ENCODE measurements at regions not wholly inside any gene's neighbourhood (a gene's known extent, or its start where the extent isn't known, plus 50 kb on each side); places are given as distances from the start of the nearest gene placed in this dataset.

- H3K79me2 ChIP-seq (ENCODE audit: insufficient read depth, low read length), result no peaks in the 10 kb centered on the region
- no peak overlapping the region for H3K27ac ChIP-seq (ENCODE audit: extremely low read length, insufficient read depth, low read length)
- H3K4me3 ChIP-seq (replicated peaks in 1 of 3; ENCODE audit: insufficient read depth in 1 of 3, low read depth in 2 of 3, low read length in 3 of 3), result no peak overlapping the region
- POLR2A ChIA-PET, result no interaction called here
- intact Hi-C loops (cut with micrococcal nuclease; ENCODE audit: unreplicated experiment), result no loop called here
- H3K27me3 ChIP-seq (ENCODE audit: control insufficient read depth in 1 of 2, insufficient read depth in 2 of 2, low read length in 2 of 2), result peaks cover 0 to 11% of the 10 kb centered on the region in 2 experiments; a peak in 2 of 5 replicates
- ATAC-seq, result peak; percentile 77
- H3K36me3 ChIP-seq (replicated peaks in 1 of 2; ENCODE audit: control insufficient read depth in 1 of 2, insufficient read depth in 2 of 2, low read length in 2 of 2), result no peaks in the 10 kb centered on the region
- DNase-seq (ENCODE audit: low spot score), result peak; percentile 12
- peak overlapping the region; percentile 34; the same call in 1 of the 2 replicates for H3K4me2 ChIP-seq (ENCODE audit: low read depth, low read length)
- BruUV-seq (replicated peaks), result no TSS peak
- H4K20me1 ChIP-seq (ENCODE audit: insufficient read depth, low read length), result no peaks in the 10 kb centered on the region
- in situ Hi-C loops (cut with HindIII; ENCODE audit: extremely low pct_ligation_motif_present, low pct_unique_long_range_greater_than_20kb), result no loop called here
- TF ChIP-seq ZNF354B (CRISPR knock-in tag; IDR thresholded peaks at IDR 0.05) (no peak), CEBPB (IDR thresholded peaks at IDR 0.05; ENCODE audit: borderline replicate concordance, low read depth, low read length) (peak; percentile 45; the same call in 1 of the 2 replicates), SRSF1 (optimal IDR thresholded peaks at IDR 0.05; ENCODE audit: low read depth, low read length) (no peak)
- no peak overlapping the region for H2AFZ ChIP-seq (ENCODE audit: low read length)
- no peaks in the 10 kb centered on the region for H3K9me3 ChIP-seq (ENCODE audit: low read length)
- FAIRE-seq, result peak; percentile 42
- CTCF ChIA-PET (ENCODE audit: low intra/inter-chr PET ratio, low total read pairs), result no interaction called here
- 2% methylated on average over 8 of the region's 8 CpGs for WGBS (ENCODE audit: low lambda C conversion rate)
- H3K4me1 ChIP-seq (ENCODE audit: insufficient read depth, low read length), result peaks cover 13% of the 10 kb centered on the region
- no peak overlapping the region for H3K9ac ChIP-seq (ENCODE audit: insufficient read depth, low read depth, low read length)
Observed at GRCh38 chr5:68673106-68673822, 420.6 kb upstream of the SLC30A5 start.

DNA sequence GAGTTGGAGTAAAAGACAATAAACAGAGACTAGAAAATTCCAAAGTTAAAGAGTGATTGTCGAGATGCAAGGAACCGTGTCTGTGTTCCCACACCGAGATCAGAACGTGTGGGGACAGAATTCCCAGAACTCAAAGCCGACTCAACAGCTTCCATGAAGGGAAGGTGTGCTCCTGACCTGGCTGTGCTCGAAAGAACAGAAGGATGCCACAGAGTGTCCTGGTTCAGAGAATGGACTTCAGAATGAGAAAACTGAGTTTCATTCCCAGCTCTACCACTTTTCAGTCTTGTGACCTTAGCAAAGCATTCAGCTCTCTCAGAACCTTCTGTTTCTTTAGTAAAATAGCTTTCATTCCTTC, 420.0 kb upstream of the SLC30A5 start:
- no peak for TF ChIP-seq CBX5 (CRISPR knock-in tag; IDR thresholded peaks at IDR 0.05; ENCODE audit: borderline replicate concordance)
- TF ChIP-seq RFX3 (CRISPR knock-in tag; IDR thresholded peaks at IDR 0.05), result no peak
- no peak for TF ChIP-seq POLR2AphosphoS5 (IDR thresholded peaks at IDR 0.05; ENCODE audit: low read depth, low read length)
- no peak for TF ChIP-seq E2F5 (CRISPR knock-in tag; conservative IDR thresholded peaks at IDR 0.05)
- TF ChIP-seq CEBPG (CRISPR knock-in tag; IDR thresholded peaks at IDR 0.05), result no peak
- TF ChIP-seq ZNF737 (CRISPR knock-in tag; IDR thresholded peaks at IDR 0.05; ENCODE audit: borderline replicate concordance), result no peak
- no peak for TF ChIP-seq ZNF598 (CRISPR knock-in tag; IDR thresholded peaks at IDR 0.05; ENCODE audit: borderline replicate concordance)
- TF ChIP-seq ZNF3 (CRISPR knock-in tag; IDR thresholded peaks at IDR 0.05), result no peak
- TF ChIP-seq ARHGAP35 (CRISPR knock-in tag; IDR thresholded peaks at IDR 0.05; ENCODE audit: borderline replicate concordance), result no peak
- FAIRE-seq (no peak), DNase-seq (ENCODE audit: low spot score) (no peak), ATAC-seq (peak; percentile 49)
- in situ Hi-C loops (cut with HindIII; ENCODE audit: extremely low pct_ligation_motif_present, low pct_unique_long_range_greater_than_20kb) (no loop called here), intact Hi-C loops (cut with micrococcal nuclease; ENCODE audit: unreplicated experiment) (no loop called here)
- H2AFZ ChIP-seq (ENCODE audit: low read length), result no peak overlapping the region
- WGBS (ENCODE audit: low lambda C conversion rate), result 2% methylated on average over 6 of the region's 6 CpGs
- POLR2A ChIA-PET, result no interaction called here
- no peak overlapping the region for H3K27ac ChIP-seq (ENCODE audit: extremely low read length, insufficient read depth, low read length)
- no peaks in the 10 kb centered on the region for H4K20me1 ChIP-seq (ENCODE audit: insufficient read depth, low read length)
- no peaks in the 10 kb centered on the region for H3K79me2 ChIP-seq (ENCODE audit: insufficient read depth, low read length)
- H3K27me3 ChIP-seq (ENCODE audit: control insufficient read depth in 1 of 2, insufficient read depth in 2 of 2, low read length in 2 of 2), result peaks cover 0 to 11% of the 10 kb centered on the region in 2 experiments; a peak in 2 of 5 replicates
- no peaks in the 10 kb centered on the region for H3K9me3 ChIP-seq (ENCODE audit: low read length)
- H3K36me3 ChIP-seq (replicated peaks in 1 of 2; ENCODE audit: control insufficient read depth in 1 of 2, insufficient read depth in 2 of 2, low read length in 2 of 2), result no peaks in the 10 kb centered on the region
- no peak overlapping the region for H3K9ac ChIP-seq (ENCODE audit: insufficient read depth, low read depth, low read length)
- peaks cover 13% of the 10 kb centered on the region for H3K4me1 ChIP-seq (ENCODE audit: insufficient read depth, low read length)
- peak overlapping the region; percentile 34; the same call in 1 of the 2 replicates for H3K4me2 ChIP-seq (ENCODE audit: low read depth, low read length)
- CTCF ChIA-PET (ENCODE audit: low intra/inter-chr PET ratio, low total read pairs), result no interaction called here
- BruUV-seq (replicated peaks), result no TSS peak
- no peak overlapping the region for H3K4me3 ChIP-seq (replicated peaks in 1 of 3; ENCODE audit: insufficient read depth in 1 of 3, low read depth in 2 of 3, low read length in 3 of 3)

Data from HepG2 (cell line).